Panc1 (cell line): ENCODE measurements at regions not wholly inside any gene's neighbourhood (a gene's known extent, or its start where the extent isn't known, plus 50 kb on each side); places are given as distances from the start of the nearest gene placed in this dataset.

Experiments
- ATAC-seq: fragments of 200-7000 bp; cut with Tn5 transposase; 2 replicates; pipeline ENCODE4 v1.9.1; 2020; ENCODE audit warnings: mild to moderate bottlenecking, moderate library complexity
- BruUV-seq: library from RNA; stranded (reverse); fragments of 400-500 nt; replicated peaks from 2 replicates; lab custom pipeline; 2021; lab: Mats Ljungman, UMichigan
- CTCF ChIA-PET: fragments of 300-600 bp; sonication (Branson Sonifier 250); formaldehyde crosslinking; loops from one replicate; lab custom pipeline; 2022; ENCODE audit warnings: antibody characterized with exemption; lab: Charles Lee
- POLR2A ChIA-PET: fragments of 300-600 bp; sonication (Branson Sonifier 250); formaldehyde crosslinking; loops from one replicate; lab custom pipeline; 2022; ENCODE audit warnings: antibody characterized with exemption; lab: Charles Lee
- DNase-seq: peaks from one replicate; pipeline ENCODE4 v3.0.0-alpha.2; 2010; ENCODE audit warnings: low read depth, low spot score
- H3K27ac ChIP-seq: 2 replicates; pipeline ENCODE4 v1.5.1; 2011; ENCODE audit warnings: mild to moderate bottlenecking, low read length, inconsistent platforms
- H3K27me3 ChIP-seq: fragments of 200-500 bp; sonication (Bioruptor generic); 2 replicates; pipeline ENCODE4 v1.6.0; 2014; ENCODE audit warnings: low read length, inconsistent platforms; ENCODE audit not compliant: control insufficient read depth, insufficient read depth
- H3K36me3 ChIP-seq: fragments of 200-500 bp; sonication (Bioruptor generic); 2 replicates; pipeline ENCODE4 v1.5.1; 2014; ENCODE audit warnings: inconsistent platforms, mild to moderate bottlenecking, low read length, moderate library complexity; ENCODE audit not compliant: control insufficient read depth, insufficient read depth
- H3K4me1 ChIP-seq: 2 replicates; pipeline ENCODE4 v1.5.1; 2011; ENCODE audit warnings: inconsistent platforms, mild to moderate bottlenecking, low read length, moderate library complexity; ENCODE audit not compliant: control insufficient read depth, insufficient read depth
- H3K4me3 ChIP-seq, 2 experiments: 2 replicates each; pipeline ENCODE4 v1.5.1; 2011 to 2012; ENCODE audit warnings: low read depth in 2 of 2, low read length in 2 of 2, mild to moderate bottlenecking in 2 of 2, inconsistent platforms in 1 of 2, moderate library complexity in 1 of 2
- H3K9me3 ChIP-seq: fragments of 200-500 bp; sonication (Bioruptor generic); 2 replicates; pipeline ENCODE4 v1.5.1; 2014; ENCODE audit warnings: low read depth, mild to moderate bottlenecking, inconsistent platforms, low read length, moderate library complexity; ENCODE audit not compliant: control insufficient read depth, insufficient read depth
- CTCF ChIP-seq: fragments of 450-650 bp; IDR thresholded peaks from 2 replicates; pipeline ENCODE4 v1.5.1; 2017; ENCODE audit warnings: mild to moderate bottlenecking
- POLR2AphosphoS5 ChIP-seq: IDR thresholded peaks from 2 replicates; pipeline ENCODE4 v1.6.1; 2012; ENCODE audit warnings: mild to moderate bottlenecking, low read depth, low read length, moderate library complexity
- SIN3A ChIP-seq: IDR thresholded peaks from 2 replicates; pipeline ENCODE4 v1.6.1; 2012; ENCODE audit warnings: low read depth, mild to moderate bottlenecking, low read length, moderate library complexity, borderline replicate concordance; ENCODE audit not compliant: insufficient read depth
- TCF7L2 ChIP-seq: IDR thresholded peaks from 2 replicates; pipeline ENCODE4 v1.6.1; 2011; ENCODE audit warnings: mild to moderate bottlenecking, low read depth, low read length, inconsistent platforms
- in situ Hi-C: cut with HindIII; loops from 2 replicates; pipeline ENCODE4 v1.10.0; 2016; ENCODE audit warnings: low sequenced_read_pairs, low pct_unique_long_range_greater_than_20kb
- intact Hi-C: fragments of 100-400 bp; cut with micrococcal nuclease; formaldehyde crosslinking; loops from one replicate; pipeline ENCODE4 v1.10.0; 2022; ENCODE audit not compliant: unreplicated experiment
- TF ChIP-seq, protein P1 (sequence below), 2 experiments: IDR thresholded peaks; 2 replicates each; pipeline ENCODE4 v1.6.1; 2011 to 2012; ENCODE audit warnings: low read depth in 2 of 2, control low read depth in 1 of 2, low read length in 1 of 2, mild to moderate bottlenecking in 1 of 2, moderate library complexity in 1 of 2; ENCODE audit not compliant: insufficient read depth in 1 of 2

- in situ Hi-C loops, result no loop called here
These were observed 192.7 kb upstream of the NUDT6 start for GRCh38 chr4:123114915-123115756.

GRCh38 chr4:123116412-123116811 is 194.0 kb upstream of the NUDT6 start:
- intact Hi-C loops, result no loop called here
- CTCF ChIA-PET, result no interaction called here

More at GRCh38 chr4:123114915-123115756, 192.7 kb upstream of the NUDT6 start:
- Histone ChIP-seq H3K36me3 (no peaks in the 10 kb centered on the region), H3K4me3 (no peak overlapping the region), H3K27ac (peak overlapping the region; percentile 77), H3K4me1 (peaks cover 15% of the 10 kb centered on the region), H3K27me3 (no peaks in the 10 kb centered on the region), H3K9me3 (peaks cover 5% of the 10 kb centered on the region; the same call in 1 of the 2 replicates)
- intact Hi-C loops, result no loop called here
- ChIA-PET CTCF (no interaction called here), POLR2A (no interaction called here)
- ATAC-seq (no peak), DNase-seq (no peak)
- TF ChIP-seq POLR2AphosphoS5 (no peak), CTCF (no peak), TCF7L2 (no peak), SIN3A (no peak)
- TF ChIP-seq, protein P1, sequence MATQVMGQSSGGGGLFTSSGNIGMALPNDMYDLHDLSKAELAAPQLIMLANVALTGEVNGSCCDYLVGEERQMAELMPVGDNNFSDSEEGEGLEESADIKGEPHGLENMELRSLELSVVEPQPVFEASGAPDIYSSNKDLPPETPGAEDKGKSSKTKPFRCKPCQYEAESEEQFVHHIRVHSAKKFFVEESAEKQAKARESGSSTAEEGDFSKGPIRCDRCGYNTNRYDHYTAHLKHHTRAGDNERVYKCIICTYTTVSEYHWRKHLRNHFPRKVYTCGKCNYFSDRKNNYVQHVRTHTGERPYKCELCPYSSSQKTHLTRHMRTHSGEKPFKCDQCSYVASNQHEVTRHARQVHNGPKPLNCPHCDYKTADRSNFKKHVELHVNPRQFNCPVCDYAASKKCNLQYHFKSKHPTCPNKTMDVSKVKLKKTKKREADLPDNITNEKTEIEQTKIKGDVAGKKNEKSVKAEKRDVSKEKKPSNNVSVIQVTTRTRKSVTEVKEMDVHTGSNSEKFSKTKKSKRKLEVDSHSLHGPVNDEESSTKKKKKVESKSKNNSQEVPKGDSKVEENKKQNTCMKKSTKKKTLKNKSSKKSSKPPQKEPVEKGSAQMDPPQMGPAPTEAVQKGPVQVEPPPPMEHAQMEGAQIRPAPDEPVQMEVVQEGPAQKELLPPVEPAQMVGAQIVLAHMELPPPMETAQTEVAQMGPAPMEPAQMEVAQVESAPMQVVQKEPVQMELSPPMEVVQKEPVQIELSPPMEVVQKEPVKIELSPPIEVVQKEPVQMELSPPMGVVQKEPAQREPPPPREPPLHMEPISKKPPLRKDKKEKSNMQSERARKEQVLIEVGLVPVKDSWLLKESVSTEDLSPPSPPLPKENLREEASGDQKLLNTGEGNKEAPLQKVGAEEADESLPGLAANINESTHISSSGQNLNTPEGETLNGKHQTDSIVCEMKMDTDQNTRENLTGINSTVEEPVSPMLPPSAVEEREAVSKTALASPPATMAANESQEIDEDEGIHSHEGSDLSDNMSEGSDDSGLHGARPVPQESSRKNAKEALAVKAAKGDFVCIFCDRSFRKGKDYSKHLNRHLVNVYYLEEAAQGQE (IDR thresholded peaks at IDR 0.05; ENCODE audit: insufficient read depth in 1 of 2, low read depth in 2 of 2, low read length in 1 of 2), result no peak
- no TSS peak for BruUV-seq

More at GRCh38 chr4:123116412-123116811, 194.0 kb upstream of the NUDT6 start:
- Histone ChIP-seq H3K27ac (peak overlapping the region; percentile 78), H3K4me3 (no peak overlapping the region), H3K36me3 (no peaks in the 10 kb centered on the region), H3K4me1 (peaks cover 20% of the 10 kb centered on the region), H3K27me3 (no peaks in the 10 kb centered on the region), H3K9me3 (peaks cover 5% of the 10 kb centered on the region; the same call in 1 of the 2 replicates)
- in situ Hi-C loops, result no loop called here
- TF ChIP-seq, protein P1 (IDR thresholded peaks at IDR 0.05; ENCODE audit: insufficient read depth in 1 of 2, low read depth in 2 of 2, low read length in 1 of 2), result no peak
- peak; percentile 95 for TF ChIP-seq TCF7L2
- TF ChIP-seq CTCF, result no peak
- TF ChIP-seq POLR2AphosphoS5, result peak; percentile 66; the same call in 1 of the 2 replicates
- BruUV-seq, result no TSS peak
- no peak for DNase-seq
- POLR2A ChIA-PET, result no interaction called here
- 0 out of 2 replicates have a peak, but pooled peaks have one; percentile 51 for ATAC-seq
